ENCODE measurements at regions not wholly inside any gene's neighbourhood (a gene's known extent, or its start where the extent isn't known, plus 50 kb on each side); places are given as distances from the start of the nearest gene placed in this dataset.

GRCh38 chr2:34997779-34998178, 1357.8 kb upstream of the CRIM1 start:
- H3K27ac ChIP-seq (ENCODE audit: low read length) = no peak overlapping the region
- H3K9ac ChIP-seq (ENCODE audit: low read length) = no peak overlapping the region
- no peaks in the 10 kb centered on the region for H3K36me3 ChIP-seq (ENCODE audit: low read depth, low read length)
- H3F3A ChIP-seq (ENCODE audit: low read length, unreplicated experiment) = no peaks in the 10 kb centered on the region
- no peaks in the 10 kb centered on the region for H4K20me1 ChIP-seq (ENCODE audit: low read length)
- CTCF ChIA-PET = no interaction called here
- TF ChIP-seq, protein P1, sequence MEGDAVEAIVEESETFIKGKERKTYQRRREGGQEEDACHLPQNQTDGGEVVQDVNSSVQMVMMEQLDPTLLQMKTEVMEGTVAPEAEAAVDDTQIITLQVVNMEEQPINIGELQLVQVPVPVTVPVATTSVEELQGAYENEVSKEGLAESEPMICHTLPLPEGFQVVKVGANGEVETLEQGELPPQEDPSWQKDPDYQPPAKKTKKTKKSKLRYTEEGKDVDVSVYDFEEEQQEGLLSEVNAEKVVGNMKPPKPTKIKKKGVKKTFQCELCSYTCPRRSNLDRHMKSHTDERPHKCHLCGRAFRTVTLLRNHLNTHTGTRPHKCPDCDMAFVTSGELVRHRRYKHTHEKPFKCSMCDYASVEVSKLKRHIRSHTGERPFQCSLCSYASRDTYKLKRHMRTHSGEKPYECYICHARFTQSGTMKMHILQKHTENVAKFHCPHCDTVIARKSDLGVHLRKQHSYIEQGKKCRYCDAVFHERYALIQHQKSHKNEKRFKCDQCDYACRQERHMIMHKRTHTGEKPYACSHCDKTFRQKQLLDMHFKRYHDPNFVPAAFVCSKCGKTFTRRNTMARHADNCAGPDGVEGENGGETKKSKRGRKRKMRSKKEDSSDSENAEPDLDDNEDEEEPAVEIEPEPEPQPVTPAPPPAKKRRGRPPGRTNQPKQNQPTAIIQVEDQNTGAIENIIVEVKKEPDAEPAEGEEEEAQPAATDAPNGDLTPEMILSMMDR (conservative IDR thresholded peaks at IDR 0.05; ENCODE audit: low read depth, low read length) = no peak
- TF ChIP-seq EZH2 (IDR thresholded peaks at IDR 0.05; ENCODE audit: low read length, unreplicated experiment) = no peak
- TF ChIP-seq EZH2phosphoT487 (IDR thresholded peaks at IDR 0.05; ENCODE audit: borderline replicate concordance, low read length) = no peak
- H2AFZ ChIP-seq (ENCODE audit: low read length) = no peak overlapping the region
- H3K4me2 ChIP-seq (ENCODE audit: low read length) = no peak overlapping the region
- intact Hi-C loops (cut with micrococcal nuclease) = no loop called here
- H3K9me2 ChIP-seq (replicated peaks; ENCODE audit: low read length) = no peaks in the 10 kb centered on the region
- no peak for DNase-seq
- no peaks in the 10 kb centered on the region for H3K9me3 ChIP-seq (ENCODE audit: low read length)
- no peaks in the 10 kb centered on the region for H3K27me3 ChIP-seq (ENCODE audit: low read length)
- POLR2A ChIA-PET (ENCODE audit: unreplicated experiment) = no interaction called here
- ATAC-seq = no peak
- H3K79me2 ChIP-seq (ENCODE audit: low read length) = no peaks in the 10 kb centered on the region
- H3K4me3 ChIP-seq (ENCODE audit: low read length) = no peak overlapping the region
- H3K4me1 ChIP-seq (ENCODE audit: insufficient read depth, low read length) = no peaks in the 10 kb centered on the region
- BruUV-seq (replicated peaks) = no TSS peak

DNA sequence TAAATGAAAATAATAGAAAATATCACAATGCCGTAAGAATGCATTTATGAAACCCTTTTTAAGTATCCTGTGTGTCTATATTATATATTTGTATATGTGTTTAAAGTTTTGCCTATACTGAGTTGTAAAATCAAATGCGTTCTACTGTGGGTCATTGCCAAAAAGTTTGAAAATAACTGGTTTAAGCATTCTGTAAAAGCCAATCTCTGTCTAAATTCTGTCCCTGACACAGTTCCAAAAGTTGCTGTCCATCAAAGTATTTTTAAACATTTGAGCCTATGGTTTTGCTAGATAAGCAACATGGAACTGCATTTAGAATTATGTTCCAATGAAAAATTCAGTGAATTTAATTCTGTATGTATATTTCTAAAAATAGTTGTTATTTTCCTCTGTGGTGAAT, 1360.4 kb upstream of the CRIM1 start:
- Histone ChIP-seq H3K4me1 (ENCODE audit: insufficient read depth, low read length) (no peaks in the 10 kb centered on the region), H3K79me2 (ENCODE audit: low read length) (no peaks in the 10 kb centered on the region), H3K36me3 (ENCODE audit: low read depth, low read length) (no peaks in the 10 kb centered on the region), H3K9me3 (ENCODE audit: low read length) (no peaks in the 10 kb centered on the region), H3K27ac (ENCODE audit: low read length) (no peak overlapping the region), H4K20me1 (ENCODE audit: low read length) (no peaks in the 10 kb centered on the region), H3K4me3 (ENCODE audit: low read length) (no peak overlapping the region), H2AFZ (ENCODE audit: low read length) (no peak overlapping the region), H3K4me2 (ENCODE audit: low read length) (no peak overlapping the region), H3K27me3 (ENCODE audit: low read length) (no peaks in the 10 kb centered on the region), H3F3A (ENCODE audit: low read length, unreplicated experiment) (no peaks in the 10 kb centered on the region), H3K9ac (ENCODE audit: low read length) (no peak overlapping the region), H3K9me2 (replicated peaks; ENCODE audit: low read length) (no peaks in the 10 kb centered on the region)
- intact Hi-C loops (cut with micrococcal nuclease) = no loop called here
- TF ChIP-seq, protein P1 (conservative IDR thresholded peaks at IDR 0.05; ENCODE audit: low read depth, low read length) = no peak
- no peak for TF ChIP-seq EZH2phosphoT487 (IDR thresholded peaks at IDR 0.05; ENCODE audit: borderline replicate concordance, low read length)
- TF ChIP-seq EZH2 (IDR thresholded peaks at IDR 0.05; ENCODE audit: low read length, unreplicated experiment) = no peak
- no TSS peak for BruUV-seq (replicated peaks)
- POLR2A ChIA-PET (ENCODE audit: unreplicated experiment) = no interaction called here
- DNase-seq (no peak), ATAC-seq (no peak)
- CTCF ChIA-PET = no interaction called here

DNA sequence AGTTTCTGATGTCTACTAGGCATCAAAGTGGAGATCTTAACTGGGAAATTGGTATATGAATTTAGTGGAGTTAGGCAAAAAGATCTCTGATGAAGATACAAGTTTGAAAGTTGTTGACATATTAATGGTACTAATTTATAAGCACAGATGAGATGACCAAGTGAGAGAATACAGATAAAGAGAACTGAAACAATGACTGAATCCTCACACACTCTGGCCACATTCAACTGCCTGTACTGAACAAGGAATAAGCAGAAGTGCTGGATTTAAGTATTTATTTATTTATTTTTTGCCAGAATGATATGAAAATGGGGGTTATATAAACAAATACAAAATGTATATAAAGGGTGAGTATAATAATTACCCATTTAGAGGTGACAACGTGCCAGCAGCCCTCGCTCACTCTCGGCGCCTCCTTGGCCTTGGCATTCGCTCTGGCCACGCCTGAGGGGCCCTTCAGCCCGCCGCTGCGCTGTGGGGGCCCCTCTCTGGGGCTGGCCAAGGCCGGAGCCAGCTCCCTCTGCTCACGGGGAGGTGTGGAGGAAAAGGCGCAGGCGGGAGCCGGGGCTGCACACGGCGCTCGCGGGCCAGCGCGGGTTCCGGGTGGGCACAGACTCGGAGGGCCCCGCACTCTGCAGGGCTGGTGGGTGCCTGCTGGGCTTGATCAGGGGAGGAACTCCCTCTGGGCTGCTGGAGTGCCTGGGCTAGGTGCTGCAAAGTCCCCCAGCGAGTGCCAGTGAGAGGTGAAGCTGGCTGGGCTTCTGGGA, 1363.9 kb upstream of the CRIM1 start:
- H3K36me3 ChIP-seq (ENCODE audit: low read depth, low read length) = no peaks in the 10 kb centered on the region
- no peak for ATAC-seq
- intact Hi-C loops (cut with micrococcal nuclease) = no loop called here
- H4K20me1 ChIP-seq (ENCODE audit: low read length) = no peaks in the 10 kb centered on the region
- TF ChIP-seq EZH2phosphoT487 (IDR thresholded peaks at IDR 0.05; ENCODE audit: borderline replicate concordance, low read length) = no peak
- TF ChIP-seq EZH2 (IDR thresholded peaks at IDR 0.05; ENCODE audit: low read length, unreplicated experiment) = no peak
- TF ChIP-seq, protein P1 (conservative IDR thresholded peaks at IDR 0.05; ENCODE audit: low read depth, low read length) = no peak
- no peaks in the 10 kb centered on the region for H3K27me3 ChIP-seq (ENCODE audit: low read length)
- H2AFZ ChIP-seq (ENCODE audit: low read length) = no peak overlapping the region
- no peak for DNase-seq
- POLR2A ChIA-PET (ENCODE audit: unreplicated experiment) = no interaction called here
- H3K9me3 ChIP-seq (ENCODE audit: low read length) = no peaks in the 10 kb centered on the region
- H3K9ac ChIP-seq (ENCODE audit: low read length) = no peak overlapping the region
- CTCF ChIA-PET = no interaction called here
- H3K9me2 ChIP-seq (replicated peaks; ENCODE audit: low read length) = no peaks in the 10 kb centered on the region
- H3K79me2 ChIP-seq (ENCODE audit: low read length) = no peaks in the 10 kb centered on the region
- H3K27ac ChIP-seq (ENCODE audit: low read length) = no peak overlapping the region
- H3K4me2 ChIP-seq (ENCODE audit: low read length) = no peak overlapping the region
- BruUV-seq (replicated peaks) = no TSS peak
- H3K4me1 ChIP-seq (ENCODE audit: insufficient read depth, low read length) = no peaks in the 10 kb centered on the region
- H3F3A ChIP-seq (ENCODE audit: low read length, unreplicated experiment) = no peaks in the 10 kb centered on the region
- H3K4me3 ChIP-seq (ENCODE audit: low read length) = no peak overlapping the region
